ENCODE measurements at regions not wholly inside any gene's neighbourhood (a gene's known extent, or its start where the extent isn't known, plus 50 kb on each side); places are given as distances from the start of the nearest gene placed in this dataset.

DNA sequence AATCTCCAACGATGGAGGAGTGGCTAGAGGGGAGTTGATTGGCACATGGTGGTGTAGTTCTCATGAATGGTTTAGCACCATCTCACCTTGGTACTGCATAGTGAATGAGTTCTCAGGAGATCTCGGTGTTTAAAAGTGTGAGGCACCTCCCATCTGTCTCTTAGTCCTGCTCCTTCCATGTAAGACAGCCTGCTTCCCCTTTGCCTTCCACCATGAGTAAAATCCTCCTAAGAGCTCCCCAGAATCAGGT is 428.8 kb upstream of the MAF start:
- no peaks in the 10 kb centered on the region for H3K27me3 ChIP-seq
- H3K27ac ChIP-seq = no peak overlapping the region
- no peak overlapping the region for H3K4me3 ChIP-seq
- no peaks in the 10 kb centered on the region for H3K4me1 ChIP-seq
- no peaks in the 10 kb centered on the region for H3K9me3 ChIP-seq
- 44 to 51% methylated on average over 2 of the region's 2 CpGs for WGBS, 2 donors
- intact Hi-C loops (cut with DNase I) = no loop called here
- DNase-seq = no peak
- TF ChIP-seq, protein P1, sequence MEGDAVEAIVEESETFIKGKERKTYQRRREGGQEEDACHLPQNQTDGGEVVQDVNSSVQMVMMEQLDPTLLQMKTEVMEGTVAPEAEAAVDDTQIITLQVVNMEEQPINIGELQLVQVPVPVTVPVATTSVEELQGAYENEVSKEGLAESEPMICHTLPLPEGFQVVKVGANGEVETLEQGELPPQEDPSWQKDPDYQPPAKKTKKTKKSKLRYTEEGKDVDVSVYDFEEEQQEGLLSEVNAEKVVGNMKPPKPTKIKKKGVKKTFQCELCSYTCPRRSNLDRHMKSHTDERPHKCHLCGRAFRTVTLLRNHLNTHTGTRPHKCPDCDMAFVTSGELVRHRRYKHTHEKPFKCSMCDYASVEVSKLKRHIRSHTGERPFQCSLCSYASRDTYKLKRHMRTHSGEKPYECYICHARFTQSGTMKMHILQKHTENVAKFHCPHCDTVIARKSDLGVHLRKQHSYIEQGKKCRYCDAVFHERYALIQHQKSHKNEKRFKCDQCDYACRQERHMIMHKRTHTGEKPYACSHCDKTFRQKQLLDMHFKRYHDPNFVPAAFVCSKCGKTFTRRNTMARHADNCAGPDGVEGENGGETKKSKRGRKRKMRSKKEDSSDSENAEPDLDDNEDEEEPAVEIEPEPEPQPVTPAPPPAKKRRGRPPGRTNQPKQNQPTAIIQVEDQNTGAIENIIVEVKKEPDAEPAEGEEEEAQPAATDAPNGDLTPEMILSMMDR (IDR thresholded peaks at IDR 0.05) = no peak
- TF ChIP-seq POLR2A (IDR thresholded peaks at IDR 0.05) = no peak
- no peak for ATAC-seq
- H3K36me3 ChIP-seq (replicated peaks in 1 of 2; ENCODE audit: insufficient read depth in 1 of 2, low read depth in 2 of 2) = no peaks in the 10 kb centered on the region

DNA sequence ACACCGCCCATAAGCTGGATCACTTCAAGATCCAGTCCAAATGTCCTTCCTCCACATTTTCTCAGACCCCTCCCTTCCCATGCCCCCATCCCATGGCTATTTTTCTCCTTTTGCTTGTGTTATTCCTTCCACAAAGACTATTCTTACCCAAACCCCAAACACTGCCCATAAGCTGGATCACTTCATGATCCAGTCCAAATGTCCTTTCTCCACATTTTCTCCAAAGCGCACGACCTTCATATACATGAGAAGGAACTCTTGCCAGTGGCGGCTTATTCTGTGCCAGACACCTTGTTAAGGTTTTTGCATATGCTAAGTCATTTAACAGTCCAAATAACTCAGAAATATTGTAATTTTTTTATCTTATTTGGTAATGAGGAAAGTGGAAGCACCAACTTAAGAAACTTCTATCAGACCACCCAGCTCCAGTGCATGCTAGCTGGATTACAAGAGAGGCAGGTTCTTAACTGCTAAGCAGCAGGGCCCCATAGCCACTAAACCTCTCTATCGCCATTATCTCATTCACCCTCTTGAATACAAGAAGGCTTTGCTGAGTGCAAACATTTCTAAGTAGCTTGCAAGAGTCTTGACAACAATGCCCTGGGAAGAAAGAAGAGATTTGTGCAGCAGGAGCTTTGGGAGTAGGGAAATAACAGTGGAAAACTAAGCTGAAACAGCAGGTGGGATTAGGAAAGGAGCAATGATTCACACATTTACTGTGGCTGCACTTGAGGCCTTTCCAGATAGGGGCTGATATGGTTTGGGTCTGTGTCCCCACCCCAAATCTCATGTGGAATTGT is 428.2 kb upstream of the MAF start:
- no peaks in the 10 kb centered on the region for H3K27me3 ChIP-seq
- TF ChIP-seq, protein P1 (IDR thresholded peaks at IDR 0.05) = no peak
- no peak for TF ChIP-seq POLR2A (IDR thresholded peaks at IDR 0.05)
- no peak for DNase-seq
- no peak overlapping the region for H3K27ac ChIP-seq
- WGBS, 2 donors = 77% methylated on average over 5 of the region's 5 CpGs
- no peak for ATAC-seq
- H3K4me1 ChIP-seq = no peaks in the 10 kb centered on the region
- no peak overlapping the region for H3K4me3 ChIP-seq
- intact Hi-C loops (cut with DNase I) = no loop called here
- H3K36me3 ChIP-seq (replicated peaks in 1 of 2; ENCODE audit: insufficient read depth in 1 of 2, low read depth in 2 of 2) = no peaks in the 10 kb centered on the region
- no peaks in the 10 kb centered on the region for H3K9me3 ChIP-seq

- Histone ChIP-seq H3K27me3 (no peaks in the 10 kb centered on the region), H3K27ac (no peak overlapping the region), H3K4me1 (no peaks in the 10 kb centered on the region), H3K36me3 (replicated peaks in 1 of 2; ENCODE audit: insufficient read depth in 1 of 2, low read depth in 2 of 2) (no peaks in the 10 kb centered on the region), H3K9me3 (no peaks in the 10 kb centered on the region), H3K4me3 (no peak overlapping the region)
- intact Hi-C loops (cut with DNase I) = no loop called here
- TF ChIP-seq, protein P1 (IDR thresholded peaks at IDR 0.05) = no peak
- no peak for TF ChIP-seq POLR2A (IDR thresholded peaks at IDR 0.05)
- DNase-seq (peak in 3 of 4 donors; percentile 15 to 31 (median 20)), ATAC-seq (peak; percentile 35)
- 61 to 65% methylated on average over 19 to 20 of the region's 20 CpGs for WGBS, 2 donors
Observed at GRCh38 chr16:80027007-80027965, 426.7 kb upstream of the MAF start.

DNA sequence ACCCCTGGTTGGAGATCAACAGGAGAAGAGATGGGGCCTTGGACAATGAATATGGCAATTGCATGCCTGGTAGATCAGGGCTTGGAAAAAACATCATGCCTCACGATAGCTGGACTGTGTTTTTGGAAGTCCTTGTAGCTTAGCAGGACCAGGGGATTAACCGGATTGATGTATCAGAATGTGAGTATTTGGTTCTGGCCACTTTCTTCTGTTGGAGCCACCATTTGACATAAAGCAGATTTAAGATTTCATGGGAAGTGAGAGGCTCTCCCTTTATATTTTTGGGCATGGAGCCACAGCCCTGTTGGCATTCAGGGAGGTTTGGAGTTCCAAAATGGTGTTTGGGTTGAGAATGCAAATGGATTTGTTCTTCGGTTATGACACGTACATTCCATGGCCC is 424.7 kb upstream of the MAF start:
- DNase-seq (no peak), ATAC-seq (no peak)
- no peak overlapping the region for H3K4me3 ChIP-seq
- intact Hi-C loops (cut with DNase I) = no loop called here
- no peak for TF ChIP-seq POLR2A (IDR thresholded peaks at IDR 0.05)
- TF ChIP-seq, protein P1 (IDR thresholded peaks at IDR 0.05) = no peak
- no peaks in the 10 kb centered on the region for H3K27me3 ChIP-seq
- H3K27ac ChIP-seq = no peak overlapping the region
- WGBS, 2 donors = 79 to 80% methylated on average over 4 of the region's 4 CpGs
- H3K4me1 ChIP-seq = no peaks in the 10 kb centered on the region
- no peaks in the 10 kb centered on the region for H3K36me3 ChIP-seq (replicated peaks in 1 of 2; ENCODE audit: insufficient read depth in 1 of 2, low read depth in 2 of 2)
- no peaks in the 10 kb centered on the region for H3K9me3 ChIP-seq
